NAMALWA (cell line): ENCODE measurements at regions not wholly inside any gene's neighbourhood (a gene's known extent, or its start where the extent isn't known, plus 50 kb on each side); places are given as distances from the start of the nearest gene placed in this dataset.

Experiments
- DNase-seq: peaks from one replicate; pipeline ENCODE4 v3.0.0-alpha.2; 2015; ENCODE audit warnings: low spot score

DNA sequence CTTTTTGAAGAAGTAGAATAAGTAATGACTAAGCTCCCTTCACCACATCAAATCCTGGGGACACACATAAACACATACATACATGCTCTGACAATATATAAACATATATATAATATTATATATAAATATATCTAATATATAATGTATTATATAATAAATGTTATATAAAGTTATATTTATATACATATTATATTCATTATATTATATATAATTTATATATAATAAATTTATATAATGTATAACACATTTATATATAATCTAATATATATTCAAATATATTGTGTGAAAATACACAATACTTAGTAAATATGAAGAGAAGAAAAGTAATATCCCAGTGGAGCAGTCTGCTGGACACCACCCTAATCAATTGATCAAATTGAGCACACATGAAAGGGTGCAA is 2177.9 kb upstream of the CELF4 start:
- DNase-seq, result no peak

GRCh38 chr18:39741755-39742466 is 2176.3 kb upstream of the CELF4 start:
- DNase-seq, result no peak

GRCh38 chr18:39737869-39738268 is 2172.3 kb upstream of the CELF4 start:
- DNase-seq, result no peak

DNA sequence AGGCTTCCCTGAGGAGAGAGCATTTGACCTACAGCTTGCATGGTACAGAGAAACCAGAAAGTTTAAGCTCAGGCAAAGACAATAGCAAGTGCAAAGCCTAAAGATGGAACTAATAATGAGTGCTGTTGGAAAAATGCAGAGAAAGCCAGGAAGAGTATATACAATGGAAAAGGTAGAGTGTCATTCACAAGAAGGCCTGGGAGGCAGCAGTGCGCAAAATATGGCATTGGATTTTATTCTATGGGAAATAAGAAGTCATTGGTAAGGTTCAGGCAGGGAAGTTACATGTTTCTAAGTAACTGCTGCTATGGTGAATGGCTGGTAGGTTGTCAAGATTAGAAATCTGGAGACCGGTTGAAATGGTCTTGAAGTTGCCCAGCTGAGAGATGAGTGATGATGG is 2167.3 kb upstream of the CELF4 start:
- DNase-seq, result no peak

GRCh38 chr18:39730606-39731005 is 2165.0 kb upstream of the CELF4 start:
- DNase-seq, result no peak

DNA sequence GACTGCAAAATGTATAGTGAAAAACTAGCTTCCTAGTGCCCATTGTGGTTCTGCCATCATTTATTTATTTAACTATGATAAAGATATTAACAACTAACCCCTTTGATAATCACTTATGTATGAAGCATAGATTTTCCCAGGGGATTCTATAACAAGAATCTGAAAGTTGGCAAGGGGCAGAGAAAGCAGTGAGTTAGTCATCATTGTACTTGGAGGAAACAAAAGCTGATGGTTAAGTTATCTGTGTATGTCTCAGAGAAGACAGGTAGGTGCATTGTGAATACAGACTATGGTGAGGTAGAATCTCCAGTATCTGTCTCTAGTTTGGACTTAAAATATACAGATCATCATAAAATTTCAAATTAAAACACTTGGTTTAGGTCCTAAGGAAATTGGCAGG is 2159.1 kb upstream of the CELF4 start:
- DNase-seq, result no peak

- DNase-seq, result no peak
These were observed 2156.1 kb upstream of the CELF4 start for GRCh38 chr18:39721712-39722111.

GRCh38 chr18:39713961-39714360 is 2148.4 kb upstream of the CELF4 start:
- no peak for DNase-seq

GRCh38 chr18:39711701-39712100 is 2146.1 kb upstream of the CELF4 start:
- no peak for DNase-seq

GRCh38 chr18:39705362-39705761 is 2139.8 kb upstream of the CELF4 start:
- DNase-seq, result no peak

- no peak for DNase-seq
These were observed 2137.3 kb upstream of the CELF4 start for GRCh38 chr18:39702888-39703287.

- DNase-seq, result no peak
These were observed 2136.2 kb upstream of the CELF4 start for GRCh38 chr18:39701839-39702238.

DNA sequence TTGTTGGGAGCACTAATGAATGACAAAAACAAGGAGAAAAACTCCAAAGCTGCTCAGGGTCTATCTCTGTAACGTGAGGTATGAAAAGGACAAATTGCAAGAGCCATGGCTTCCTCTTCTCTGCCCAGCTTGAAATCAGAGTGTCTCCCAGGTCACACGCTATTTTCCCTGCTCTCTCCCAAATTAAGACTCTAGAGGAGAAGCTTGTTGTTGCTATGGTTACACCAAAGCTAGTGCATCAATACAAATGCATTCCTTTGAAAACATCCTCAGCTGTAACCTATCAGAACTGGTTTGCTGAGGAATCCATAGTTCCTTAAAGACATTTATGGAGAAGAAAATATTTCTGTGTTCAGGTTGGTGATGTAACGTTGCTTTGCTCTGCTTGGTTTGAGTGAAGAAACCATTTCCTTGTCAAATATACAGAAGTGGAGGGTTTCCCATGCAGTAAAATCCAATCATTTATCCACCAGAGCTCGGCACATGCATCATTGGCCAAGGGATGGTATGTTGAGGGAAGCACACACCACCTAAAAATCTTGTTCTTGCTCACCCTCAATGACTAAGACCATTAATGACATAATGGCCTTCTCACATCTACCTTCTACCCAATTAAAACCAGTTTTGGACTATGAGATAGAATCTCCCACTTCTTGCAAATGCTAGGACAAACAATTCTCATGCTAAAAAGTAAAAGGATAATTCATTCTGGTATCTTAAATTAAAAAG is 2135.6 kb upstream of the CELF4 start:
- no peak for DNase-seq

- DNase-seq, result no peak
These were observed 2133.9 kb upstream of the CELF4 start for GRCh38 chr18:39699340-39699964.

- DNase-seq, result no peak
These were observed 2132.8 kb upstream of the CELF4 start for GRCh38 chr18:39698436-39698835.

DNA sequence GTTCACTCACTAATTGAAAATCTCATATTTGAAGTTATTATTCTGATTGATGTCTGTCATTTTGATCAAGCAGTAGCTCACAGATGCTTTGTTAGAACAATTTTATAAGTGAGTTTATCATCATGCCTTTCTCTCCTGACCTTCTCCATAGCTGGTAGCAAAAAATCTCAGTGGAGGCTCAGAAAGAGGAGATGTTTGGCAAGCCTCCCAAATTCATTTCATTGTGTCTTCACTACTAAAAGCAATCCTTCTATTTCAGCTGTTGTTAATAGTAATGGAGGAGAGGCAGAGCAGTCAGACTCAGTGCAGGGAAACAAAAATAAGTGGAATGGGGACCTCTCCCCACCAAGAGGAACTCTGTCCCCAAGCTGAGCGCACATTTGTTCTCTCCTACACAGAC is 2127.8 kb upstream of the CELF4 start:
- DNase-seq, result no peak

GRCh38 chr18:39692367-39693015 is 2126.9 kb upstream of the CELF4 start:
- no peak for DNase-seq

DNA sequence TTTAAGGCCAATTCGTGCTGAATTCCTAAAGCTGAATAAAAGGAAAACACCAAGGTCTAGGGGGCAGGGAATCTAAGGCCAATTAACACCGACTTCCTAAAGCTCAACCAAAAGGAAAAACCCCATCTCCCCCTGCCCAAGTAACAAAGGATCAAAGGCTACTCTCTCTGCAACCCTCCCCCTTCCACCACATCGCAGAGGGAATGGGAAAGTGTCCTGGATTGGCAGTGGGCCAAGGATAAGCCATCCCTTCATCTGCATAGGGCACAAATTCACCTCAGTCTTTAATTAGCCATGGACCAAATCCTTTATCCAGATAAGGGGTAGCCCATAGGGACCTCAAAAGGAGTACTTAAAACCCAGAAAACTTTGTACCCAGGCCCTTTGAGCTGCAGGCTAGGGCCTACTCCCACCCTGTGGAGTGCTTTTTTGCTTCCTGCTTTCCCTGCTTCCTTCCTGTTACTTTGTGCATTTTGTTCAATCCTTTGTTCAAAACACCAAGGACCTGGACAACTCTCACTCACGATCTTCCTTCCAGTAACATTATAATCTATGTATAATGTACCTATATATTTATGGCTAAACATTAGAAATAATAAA is 2119.8 kb upstream of the CELF4 start:
- DNase-seq, result no peak

DNA sequence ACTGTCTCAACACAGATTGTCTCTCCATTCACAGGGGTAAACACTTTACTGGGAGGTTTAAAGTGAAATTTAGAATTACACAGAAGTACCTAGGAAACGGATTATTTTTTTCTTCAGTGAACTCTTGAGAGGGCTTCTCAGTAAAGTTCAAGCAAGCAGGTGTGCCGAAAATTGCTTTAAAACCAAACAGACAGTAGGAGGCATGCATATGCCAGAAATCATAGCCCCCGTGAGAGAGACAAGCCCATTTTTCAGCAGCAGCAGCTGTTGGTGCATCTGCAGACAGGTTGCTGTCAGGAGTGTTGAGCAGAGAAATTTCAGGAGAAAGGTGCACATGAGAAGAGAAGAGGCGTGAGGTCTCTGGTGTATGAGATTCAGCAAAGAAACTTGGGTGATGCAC is 2115.5 kb upstream of the CELF4 start:
- DNase-seq, result no peak

- DNase-seq, result no peak
These were observed 2110.3 kb upstream of the CELF4 start for GRCh38 chr18:39675906-39676305.

GRCh38 chr18:39675368-39675767 is 2109.8 kb upstream of the CELF4 start:
- no peak for DNase-seq

- DNase-seq, result no peak
These were observed 2106.6 kb upstream of the CELF4 start for GRCh38 chr18:39672171-39672570.
